Astrocyte of the spinal cord (primary cell): ENCODE measurements at regions not wholly inside any gene's neighbourhood (a gene's known extent, or its start where the extent isn't known, plus 50 kb on each side); places are given as distances from the start of the nearest gene placed in this dataset.
"Not testable (repeated sequence)": the region's sequence is repeated elsewhere in the genome, so short reads cannot be mapped to it uniquely, and the experiment has no call there.

Experiments used
- DNase-seq: peaks from one replicate; pipeline ENCODE4 v3.0.0; 2011; ENCODE audit warnings: low read depth, low spot score
- H3K4me3 ChIP-seq: 2 replicates; pipeline ENCODE4 v1.5.1; 2011; ENCODE audit warnings: low read depth, mild to moderate bottlenecking, low read length, moderate library complexity
- in situ Hi-C: cut with HindIII; loops from 2 replicates; pipeline ENCODE4 v1.10.0; 2017; ENCODE audit warnings: low sequenced_read_pairs
- TF ChIP-seq, protein P1 (sequence below): IDR thresholded peaks from 2 replicates; pipeline ENCODE4 v1.5.1; 2012; ENCODE audit warnings: low read depth, mild to moderate bottlenecking, low read length, inconsistent platforms

- in situ Hi-C loops: no loop called here
- TF ChIP-seq, protein P1, sequence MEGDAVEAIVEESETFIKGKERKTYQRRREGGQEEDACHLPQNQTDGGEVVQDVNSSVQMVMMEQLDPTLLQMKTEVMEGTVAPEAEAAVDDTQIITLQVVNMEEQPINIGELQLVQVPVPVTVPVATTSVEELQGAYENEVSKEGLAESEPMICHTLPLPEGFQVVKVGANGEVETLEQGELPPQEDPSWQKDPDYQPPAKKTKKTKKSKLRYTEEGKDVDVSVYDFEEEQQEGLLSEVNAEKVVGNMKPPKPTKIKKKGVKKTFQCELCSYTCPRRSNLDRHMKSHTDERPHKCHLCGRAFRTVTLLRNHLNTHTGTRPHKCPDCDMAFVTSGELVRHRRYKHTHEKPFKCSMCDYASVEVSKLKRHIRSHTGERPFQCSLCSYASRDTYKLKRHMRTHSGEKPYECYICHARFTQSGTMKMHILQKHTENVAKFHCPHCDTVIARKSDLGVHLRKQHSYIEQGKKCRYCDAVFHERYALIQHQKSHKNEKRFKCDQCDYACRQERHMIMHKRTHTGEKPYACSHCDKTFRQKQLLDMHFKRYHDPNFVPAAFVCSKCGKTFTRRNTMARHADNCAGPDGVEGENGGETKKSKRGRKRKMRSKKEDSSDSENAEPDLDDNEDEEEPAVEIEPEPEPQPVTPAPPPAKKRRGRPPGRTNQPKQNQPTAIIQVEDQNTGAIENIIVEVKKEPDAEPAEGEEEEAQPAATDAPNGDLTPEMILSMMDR: no peak
- no peak for DNase-seq
- no peak overlapping the region for H3K4me3 ChIP-seq
Measured at GRCh38 chr7:68218461-68218860, 1221.8 kb downstream of the TYW1 start.

DNA sequence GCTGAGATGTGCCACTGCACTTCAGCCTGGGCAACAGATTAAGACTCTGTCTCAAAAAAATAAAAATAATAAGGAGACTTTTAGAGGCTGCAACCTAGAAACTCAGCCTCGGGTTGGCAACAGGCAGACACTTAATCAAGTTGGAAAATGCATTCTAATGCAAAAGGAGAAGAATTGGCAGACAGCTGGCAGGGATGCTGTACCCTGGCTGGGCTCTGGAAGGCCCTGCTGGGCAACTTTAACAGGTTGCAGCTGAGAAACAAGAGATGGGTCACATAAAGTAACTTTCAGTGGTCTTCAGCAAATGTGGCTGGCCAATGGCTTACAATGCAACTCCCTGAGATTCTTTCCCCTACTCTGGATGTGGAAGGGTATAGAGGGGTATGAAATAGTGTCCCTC lies 1225.7 kb downstream of the TYW1 start:
- TF ChIP-seq, protein P1: no peak
- H3K4me3 ChIP-seq: no peak overlapping the region
- DNase-seq: no peak
- in situ Hi-C loops: no loop called here

DNA sequence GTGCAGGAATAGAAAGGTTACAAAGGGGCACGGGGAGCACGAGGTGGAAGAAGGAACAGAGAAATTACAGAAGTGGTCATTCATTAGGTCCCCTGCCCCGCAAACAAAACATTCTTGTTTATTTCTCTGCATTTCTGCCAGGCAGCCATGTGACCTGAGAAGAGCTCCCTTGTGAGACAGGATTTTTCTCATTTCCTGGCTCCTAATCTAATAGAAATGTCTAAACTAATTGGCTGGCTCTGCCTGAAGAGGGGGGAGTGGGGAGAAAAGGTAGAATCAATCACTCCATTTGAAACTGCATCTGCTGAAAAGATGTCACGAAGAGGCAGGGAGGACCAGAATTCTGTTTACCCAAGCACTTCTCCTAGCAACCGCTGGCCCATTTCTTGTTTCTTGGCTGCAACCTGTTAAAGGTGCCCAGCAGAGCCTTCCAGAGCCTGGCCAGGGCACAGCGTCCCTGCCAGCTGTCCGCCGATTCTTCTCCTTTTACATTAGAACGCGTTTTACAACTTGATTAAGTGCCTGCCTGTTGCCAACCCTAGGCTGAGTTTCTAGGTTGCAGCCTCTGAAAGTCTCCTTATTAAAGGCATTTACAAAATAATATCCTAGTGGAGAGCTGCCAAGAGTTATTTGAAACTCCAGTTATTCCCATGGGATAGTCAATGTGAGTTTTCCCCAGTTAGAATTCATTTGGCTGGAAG lies 1227.6 kb downstream of the TYW1 start:
- TF ChIP-seq, protein P1: no peak
- in situ Hi-C loops: no loop called here
- DNase-seq: no peak
- H3K4me3 ChIP-seq: no peak overlapping the region

DNA sequence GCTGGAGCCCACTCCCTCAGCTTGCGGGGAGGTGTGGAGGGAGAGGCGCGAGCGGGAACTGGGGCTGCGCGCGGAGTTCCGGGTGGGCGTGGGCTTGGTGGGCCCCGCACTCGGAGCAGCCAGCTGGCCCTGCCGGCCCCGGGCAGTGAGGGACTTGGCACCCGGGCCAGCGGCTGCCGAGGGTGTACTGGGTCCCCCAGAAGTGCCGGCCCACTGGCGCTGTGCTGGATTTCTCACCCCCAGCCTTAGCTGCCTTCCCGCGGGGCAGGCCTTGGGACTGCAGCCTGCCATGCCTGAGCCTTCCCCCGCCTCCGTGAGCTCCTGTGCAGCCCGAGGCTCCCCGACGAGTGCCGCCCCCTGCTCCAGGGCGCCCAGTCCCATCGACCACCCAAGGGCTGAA lies 1234.4 kb downstream of the TYW1 start:
- H3K4me3 ChIP-seq, in situ Hi-C loops, DNase-seq: not testable (repeated sequence)

DNA sequence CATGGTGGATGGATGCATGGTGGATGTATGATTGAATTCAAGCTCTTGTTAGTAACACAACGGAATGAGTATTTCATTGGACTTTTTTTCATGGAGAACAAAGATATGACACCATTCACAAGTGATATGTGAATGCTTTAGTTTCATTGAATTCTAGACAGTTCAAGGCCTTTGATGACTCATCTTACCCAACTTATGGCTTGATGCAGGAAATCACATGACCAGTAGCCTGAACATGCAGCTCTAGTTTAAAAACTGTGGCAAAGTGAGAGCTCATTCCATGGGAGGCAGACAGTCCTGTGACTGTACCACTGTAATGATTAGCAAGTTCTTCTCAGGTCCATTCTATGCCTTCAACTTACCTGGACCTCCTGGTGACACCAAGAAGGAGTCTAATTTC lies 1239.3 kb downstream of the TYW1 start:
- no peak overlapping the region for H3K4me3 ChIP-seq
- TF ChIP-seq, protein P1: no peak
- DNase-seq: no peak
- in situ Hi-C loops: no loop called here

GRCh38 chr7:68238204-68238805 lies 1241.7 kb downstream of the TYW1 start:
- in situ Hi-C loops: no loop called here
- no peak for DNase-seq
- TF ChIP-seq, protein P1: no peak
- H3K4me3 ChIP-seq: no peak overlapping the region

- no peak for DNase-seq
- in situ Hi-C loops: no loop called here
- H3K4me3 ChIP-seq: no peak overlapping the region
- TF ChIP-seq, protein P1: no peak
Measured at GRCh38 chr7:68243128-68243527, 1246.5 kb downstream of the TYW1 start.
